PC-9 (cell line): ENCODE measurements at regions not wholly inside any gene's neighbourhood (a gene's known extent, or its start where the extent isn't known, plus 50 kb on each side); places are given as distances from the start of the nearest gene placed in this dataset.

Source experiments
- CTCF ChIP-seq: fragments of 200-600 bp; sonication (generic); conservative IDR thresholded peaks from 2 replicates; pipeline ENCODE4 v1.6.1; 2017; ENCODE audit warnings: mixed run types, antibody characterized with exemption, mild to moderate bottlenecking, moderate library complexity
- EZH2 ChIP-seq: fragments of 200-600 bp; sonication (generic); IDR thresholded peaks from 2 replicates; pipeline ENCODE4 v1.8.0; 2017; ENCODE audit warnings: antibody characterized with exemption, low read depth

- no peak for TF ChIP-seq CTCF
- no peak for TF ChIP-seq EZH2
Measured at GRCh38 chr1:218743861-218744505, 398.8 kb downstream of the TGFB2 start.
